Lower leg skin (tissue), 4 donors: ENCODE measurements at regions not wholly inside any gene's neighbourhood (a gene's known extent, or its start where the extent isn't known, plus 50 kb on each side); places are given as distances from the start of the nearest gene placed in this dataset.
A peak's percentile ranks its signal among the peaks of the same experiment; 100 is the strongest.

Experiments
- DNase-seq, 2 donors: peaks; one replicate each; pipeline ENCODE4 v3.0.0-alpha.2; 2019; ENCODE audit warnings: low spot score in 2 of 2
- H3K4me3 ChIP-seq: fragments of 200-600 bp; sonication (generic); 2 replicates; pipeline ENCODE4 v1.5.1; 2017; ENCODE audit warnings: mild to moderate bottlenecking, low read depth; ENCODE audit not compliant: poor library complexity, severe bottlenecking
- POLR2A ChIP-seq, 2 donors: fragments of 450-650 bp; IDR thresholded peaks; one replicate each; pipeline ENCODE4 v1.6.1; 2016 to 2017; ENCODE audit warnings: antibody characterized with exemption in 2 of 2, mild to moderate bottlenecking in 1 of 2, moderate library complexity in 1 of 2
- WGBS, 2 donors: methylation state at CpG; one replicate each; pipeline ENCODE4 v1.1.5; 2018; 5-methylcytosine and 5-hydroxymethylcytosine counted together
- intact Hi-C: fragments of 100-400 bp; cut with DNase I; formaldehyde crosslinking; loops from one replicate; pipeline ENCODE4 v1.15.0; 2023; ENCODE audit warnings: low total_unique reads
- TF ChIP-seq, protein P1 (sequence below), 3 donors: fragments of 450-650 bp; IDR thresholded peaks; one replicate each; pipeline ENCODE4 v1.5.1; 2016; ENCODE audit warnings: antibody characterized with exemption in 3 of 3, mild to moderate bottlenecking in 3 of 3, moderate library complexity in 2 of 3

DNA sequence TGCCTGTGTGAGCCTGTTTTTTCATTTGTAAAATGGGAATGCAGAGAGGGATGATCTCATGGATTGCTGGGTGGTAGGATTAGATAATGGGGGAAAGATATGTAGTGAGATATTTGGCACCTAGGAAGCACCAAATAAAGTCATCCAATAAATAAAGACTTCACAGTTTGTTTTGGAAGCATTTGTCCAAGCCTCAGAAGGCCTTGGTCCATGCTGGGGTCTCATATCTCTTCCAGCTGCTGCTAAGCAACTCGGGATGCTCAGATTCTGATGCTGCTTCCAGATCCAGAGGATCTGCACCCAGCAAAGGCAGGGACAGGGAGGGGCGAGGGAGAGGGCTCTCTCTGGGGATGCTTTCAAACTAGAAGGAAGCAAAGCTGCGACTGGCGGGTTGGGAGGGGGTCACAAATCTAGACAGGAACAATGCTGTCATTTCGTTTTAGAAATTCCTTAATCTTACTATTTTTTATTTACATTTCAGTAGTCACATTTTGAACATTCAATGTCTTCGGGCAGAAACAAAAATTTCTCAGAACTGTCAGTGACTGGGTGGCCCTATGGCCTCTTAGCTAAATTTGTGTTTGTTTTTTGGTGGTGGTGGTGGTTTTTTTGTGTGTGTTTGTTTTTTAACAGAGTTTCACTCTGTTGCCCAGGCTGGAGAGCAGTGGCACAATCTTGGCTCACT, 114.9 kb upstream of the CDH5 start:
- no peak for DNase-seq

DNA sequence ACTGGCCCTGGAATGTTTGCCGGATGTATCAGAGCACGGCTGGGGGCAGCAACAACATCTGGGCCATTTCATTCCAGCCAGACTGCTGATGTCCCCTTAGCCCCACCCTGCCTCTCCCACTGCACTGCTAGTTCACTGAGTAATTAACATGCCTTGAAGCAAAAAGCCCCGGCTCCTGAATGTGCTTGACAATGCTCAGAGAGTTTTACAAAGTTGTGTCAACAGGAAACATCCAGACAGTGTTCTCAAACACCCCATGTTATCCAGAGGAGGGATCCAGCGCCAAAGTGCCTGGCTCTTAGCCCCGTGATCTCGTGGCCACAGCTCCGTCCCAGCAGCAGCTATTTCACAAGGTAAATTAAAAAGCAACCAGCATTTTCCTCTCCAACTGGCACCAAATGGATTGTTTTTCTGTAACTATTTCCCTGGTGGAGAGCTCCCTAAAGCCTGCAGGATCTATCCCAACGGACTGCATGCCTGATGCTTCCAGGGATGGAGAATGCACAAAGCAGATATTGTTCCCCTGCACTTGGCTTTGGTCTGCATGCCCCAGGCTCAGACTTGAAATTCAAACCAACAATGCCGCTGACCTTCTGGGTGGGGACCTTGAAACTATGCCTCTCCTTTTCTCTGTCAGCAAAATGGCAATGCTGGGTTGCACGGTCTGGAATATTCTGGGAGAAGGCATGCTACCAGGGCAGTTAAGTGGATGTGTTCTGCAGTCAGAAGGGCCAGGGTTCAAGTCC, 115.6 kb upstream of the CDH5 start:
- no peak overlapping the region for H3K4me3 ChIP-seq
- TF ChIP-seq, protein P1, sequence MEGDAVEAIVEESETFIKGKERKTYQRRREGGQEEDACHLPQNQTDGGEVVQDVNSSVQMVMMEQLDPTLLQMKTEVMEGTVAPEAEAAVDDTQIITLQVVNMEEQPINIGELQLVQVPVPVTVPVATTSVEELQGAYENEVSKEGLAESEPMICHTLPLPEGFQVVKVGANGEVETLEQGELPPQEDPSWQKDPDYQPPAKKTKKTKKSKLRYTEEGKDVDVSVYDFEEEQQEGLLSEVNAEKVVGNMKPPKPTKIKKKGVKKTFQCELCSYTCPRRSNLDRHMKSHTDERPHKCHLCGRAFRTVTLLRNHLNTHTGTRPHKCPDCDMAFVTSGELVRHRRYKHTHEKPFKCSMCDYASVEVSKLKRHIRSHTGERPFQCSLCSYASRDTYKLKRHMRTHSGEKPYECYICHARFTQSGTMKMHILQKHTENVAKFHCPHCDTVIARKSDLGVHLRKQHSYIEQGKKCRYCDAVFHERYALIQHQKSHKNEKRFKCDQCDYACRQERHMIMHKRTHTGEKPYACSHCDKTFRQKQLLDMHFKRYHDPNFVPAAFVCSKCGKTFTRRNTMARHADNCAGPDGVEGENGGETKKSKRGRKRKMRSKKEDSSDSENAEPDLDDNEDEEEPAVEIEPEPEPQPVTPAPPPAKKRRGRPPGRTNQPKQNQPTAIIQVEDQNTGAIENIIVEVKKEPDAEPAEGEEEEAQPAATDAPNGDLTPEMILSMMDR (IDR thresholded peaks at IDR 0.05): no peak
- TF ChIP-seq POLR2A (IDR thresholded peaks at IDR 0.05): no peak
- WGBS, 2 donors: 16 to 27% methylated on average over 10 of the region's 10 CpGs
- DNase-seq: peak; percentile 85 to 97
- intact Hi-C loops: no loop called here

More for the DNA sequence above, 114.9 kb upstream of the CDH5 start:
- no peak for TF ChIP-seq POLR2A (IDR thresholded peaks at IDR 0.05)
- TF ChIP-seq, protein P1 (IDR thresholded peaks at IDR 0.05): no peak
- no peak overlapping the region for H3K4me3 ChIP-seq
- intact Hi-C loops: no loop called here
- 67 to 73% methylated on average over 6 of the region's 6 CpGs for WGBS, 2 donors

DNA sequence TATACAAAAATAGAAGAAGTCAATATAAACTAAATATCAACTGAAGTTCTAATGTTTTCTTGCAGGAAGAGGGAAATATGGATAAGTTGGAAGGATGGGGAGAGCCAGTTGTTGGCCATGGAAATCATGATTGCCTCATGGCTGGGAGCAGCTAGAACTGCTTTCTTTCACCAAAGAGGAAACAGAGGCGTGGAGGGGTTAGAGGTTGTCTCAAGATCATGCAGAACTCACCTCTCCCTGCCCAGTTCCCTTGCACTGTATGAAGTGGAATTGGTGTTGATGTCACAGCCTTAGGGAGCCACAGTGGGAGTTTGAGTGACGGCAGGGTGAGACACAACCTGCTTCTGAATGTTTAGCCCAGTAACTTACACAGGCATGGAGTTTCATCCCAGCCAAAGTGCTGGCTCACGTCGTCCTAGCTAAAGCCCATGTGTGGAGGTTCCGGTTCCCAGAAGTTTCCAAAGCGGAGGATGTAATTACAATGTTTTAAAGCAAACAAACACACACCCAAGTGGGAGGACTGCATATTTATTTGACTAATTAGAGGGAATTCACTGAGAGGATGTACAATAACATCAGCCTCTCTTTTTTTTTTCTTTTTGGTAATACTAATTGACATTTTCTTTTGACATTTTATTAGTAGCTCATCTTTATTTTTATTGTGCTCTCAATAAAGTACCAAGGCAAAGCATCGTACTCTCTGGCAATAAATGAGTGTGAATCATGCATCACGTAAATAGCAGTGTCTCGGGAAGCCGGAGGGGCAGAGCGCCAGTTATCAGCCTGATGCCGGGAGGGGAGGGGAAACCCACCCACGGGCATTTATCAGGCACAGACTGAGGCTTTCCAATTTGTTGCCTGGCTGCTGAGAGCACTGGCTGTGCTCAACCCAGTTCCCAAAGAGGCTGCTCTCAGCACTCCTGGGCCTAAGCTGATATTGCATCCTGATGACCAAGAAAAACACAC, 118.7 kb upstream of the CDH5 start:
- WGBS, 2 donors: 19 to 22% methylated on average over 13 of the region's 13 CpGs
- TF ChIP-seq, protein P1 (IDR thresholded peaks at IDR 0.05): no peak
- no peak for TF ChIP-seq POLR2A (IDR thresholded peaks at IDR 0.05)
- H3K4me3 ChIP-seq: no peak overlapping the region
- DNase-seq: peak; percentile 78 to 95
- intact Hi-C loops: no loop called here

DNA sequence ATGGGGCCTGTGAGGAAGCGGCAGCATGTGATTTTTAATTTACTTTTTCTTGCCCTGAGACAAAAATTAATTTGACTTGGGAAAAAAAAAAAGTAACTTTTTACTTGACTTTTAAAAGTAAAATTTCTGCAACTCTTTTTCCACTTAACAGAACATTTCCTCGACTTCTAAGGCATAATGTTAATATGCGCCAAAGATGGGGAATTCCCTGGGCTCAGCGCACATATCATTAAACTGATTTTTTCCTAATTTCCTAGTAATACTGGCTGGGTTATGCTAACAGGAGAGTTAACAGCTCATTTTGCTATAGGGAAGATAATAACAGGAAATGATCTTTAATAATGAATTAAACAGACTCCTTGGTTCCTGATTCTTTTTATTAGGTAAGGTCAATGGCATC, 120.6 kb upstream of the CDH5 start:
- DNase-seq: no peak
- TF ChIP-seq POLR2A (IDR thresholded peaks at IDR 0.05): no peak
- TF ChIP-seq, protein P1 (IDR thresholded peaks at IDR 0.05): no peak
- no peak overlapping the region for H3K4me3 ChIP-seq
- 79 to 88% methylated on average over 4 of the region's 4 CpGs for whole genome bisulfite sequencing, 2 donors
- intact Hi-C loops: no loop called here

DNA sequence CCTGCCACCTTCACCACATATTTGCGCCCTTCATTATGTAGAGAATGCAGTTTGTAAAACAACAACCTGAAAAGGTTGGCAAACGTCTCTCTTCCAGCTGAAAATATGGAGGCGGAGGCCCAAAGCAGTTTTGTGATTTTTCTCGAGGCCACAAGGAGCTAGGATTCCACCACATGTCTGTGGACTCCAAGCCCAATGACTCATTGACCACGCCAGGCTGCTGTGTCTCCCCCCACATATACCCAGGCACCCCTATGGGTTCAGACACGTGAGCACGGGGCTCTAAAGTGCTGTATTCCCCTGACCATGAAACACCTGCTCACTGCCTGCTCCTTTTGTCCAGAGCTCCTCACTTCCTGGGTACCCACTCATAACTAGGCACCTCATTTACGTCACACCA, 121.4 kb upstream of the CDH5 start:
- H3K4me3 ChIP-seq: no peak overlapping the region
- WGBS, 2 donors: 88% methylated on average over 8 of the region's 8 CpGs
- intact Hi-C loops: no loop called here
- TF ChIP-seq, protein P1 (IDR thresholded peaks at IDR 0.05): no peak
- TF ChIP-seq POLR2A (IDR thresholded peaks at IDR 0.05): no peak
- DNase-seq: no peak
